RWPE1 (cell line): ENCODE measurements at regions not wholly inside any gene's neighbourhood (a gene's known extent, or its start where the extent isn't known, plus 50 kb on each side); places are given as distances from the start of the nearest gene placed in this dataset.

Experiments
- CTCF ChIA-PET: fragments of 350-600 bp; sonication (Branson Sonifier 250); formaldehyde crosslinking; extraction: SDS; loops from one replicate; lab custom pipeline; 2021; lab: Yijun Ruan, JAX
- POLR2A ChIA-PET: fragments of 400-600 bp; formaldehyde crosslinking; extraction: SDS; loops from one replicate; lab custom pipeline; 2020; ENCODE audit warnings: antibody characterized with exemption; ENCODE audit not compliant: low non-redundant PET; lab: Yijun Ruan, JAX
- DNase-seq: peaks from one replicate; pipeline ENCODE4 v3.0.0; 2012; ENCODE audit warnings: low spot score
- H3K27ac ChIP-seq: fragments of 450-650 bp; 2 replicates; pipeline ENCODE4 v1.5.1; 2017
- TF ChIP-seq, protein P1 (sequence below): fragments of 450-650 bp; conservative IDR thresholded peaks from 2 replicates; pipeline ENCODE4 v1.5.1; 2017; ENCODE audit warnings: low read depth, mild to moderate bottlenecking

DNA sequence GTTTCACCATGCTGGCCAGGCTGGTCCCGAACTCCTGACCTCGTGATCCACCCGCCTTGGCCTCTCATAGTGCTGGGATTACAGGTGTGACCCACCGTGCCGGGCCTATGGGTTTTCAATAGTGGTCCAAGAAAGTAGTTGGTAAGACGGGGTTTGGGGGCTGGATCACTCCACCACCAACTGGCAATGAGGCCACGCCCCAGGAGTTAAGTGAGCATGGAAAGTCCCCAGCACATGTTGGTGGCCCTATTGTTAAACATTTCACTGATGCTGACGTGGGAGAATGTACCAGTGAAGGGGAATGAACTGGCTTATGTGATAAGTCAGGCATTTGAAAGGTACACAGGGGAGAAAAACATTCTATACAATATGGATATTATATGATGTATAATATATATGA lies 80.4 kb downstream of the CHRD start:
- POLR2A ChIA-PET = no interaction called here
- TF ChIP-seq, protein P1, sequence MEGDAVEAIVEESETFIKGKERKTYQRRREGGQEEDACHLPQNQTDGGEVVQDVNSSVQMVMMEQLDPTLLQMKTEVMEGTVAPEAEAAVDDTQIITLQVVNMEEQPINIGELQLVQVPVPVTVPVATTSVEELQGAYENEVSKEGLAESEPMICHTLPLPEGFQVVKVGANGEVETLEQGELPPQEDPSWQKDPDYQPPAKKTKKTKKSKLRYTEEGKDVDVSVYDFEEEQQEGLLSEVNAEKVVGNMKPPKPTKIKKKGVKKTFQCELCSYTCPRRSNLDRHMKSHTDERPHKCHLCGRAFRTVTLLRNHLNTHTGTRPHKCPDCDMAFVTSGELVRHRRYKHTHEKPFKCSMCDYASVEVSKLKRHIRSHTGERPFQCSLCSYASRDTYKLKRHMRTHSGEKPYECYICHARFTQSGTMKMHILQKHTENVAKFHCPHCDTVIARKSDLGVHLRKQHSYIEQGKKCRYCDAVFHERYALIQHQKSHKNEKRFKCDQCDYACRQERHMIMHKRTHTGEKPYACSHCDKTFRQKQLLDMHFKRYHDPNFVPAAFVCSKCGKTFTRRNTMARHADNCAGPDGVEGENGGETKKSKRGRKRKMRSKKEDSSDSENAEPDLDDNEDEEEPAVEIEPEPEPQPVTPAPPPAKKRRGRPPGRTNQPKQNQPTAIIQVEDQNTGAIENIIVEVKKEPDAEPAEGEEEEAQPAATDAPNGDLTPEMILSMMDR = no peak
- CTCF ChIA-PET = interaction anchor here (1.5 kb wide), 1 partner anchor 81 kb away, joined by 5 read pairs; no protein-coding TSS in a partner anchor
- no peak overlapping the region for H3K27ac ChIP-seq
- no peak for DNase-seq

DNA sequence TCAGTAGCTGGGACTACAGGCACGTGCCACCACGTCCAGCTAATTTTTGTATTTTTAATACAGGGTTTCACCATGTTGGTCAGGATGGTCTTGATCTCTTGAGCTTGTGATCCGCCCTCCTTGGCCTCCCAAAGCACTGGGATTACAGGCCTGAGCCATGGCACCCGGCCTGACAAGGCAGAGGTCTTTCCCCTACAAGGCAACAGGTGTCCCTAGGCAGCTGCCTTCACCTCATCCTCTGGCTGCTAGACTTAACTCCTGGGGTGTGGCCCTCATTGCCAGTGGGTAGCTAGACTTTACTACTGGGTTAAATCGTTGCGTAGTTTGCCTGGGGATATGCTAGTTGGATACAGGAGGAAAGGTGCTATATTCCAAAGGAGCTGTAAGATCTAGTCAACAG lies 81.4 kb downstream of the CHRD start:
- DNase-seq = no peak
- POLR2A ChIA-PET = no interaction called here
- CTCF ChIA-PET = interaction anchor here (0.6 to 1.5 kb wide), 3 partner anchors 80 to 971 kb away, joined by 3 to 5 read pairs (median 4); no protein-coding TSS in a partner anchor
- TF ChIP-seq, protein P1 = no peak
- no peak overlapping the region for H3K27ac ChIP-seq

DNA sequence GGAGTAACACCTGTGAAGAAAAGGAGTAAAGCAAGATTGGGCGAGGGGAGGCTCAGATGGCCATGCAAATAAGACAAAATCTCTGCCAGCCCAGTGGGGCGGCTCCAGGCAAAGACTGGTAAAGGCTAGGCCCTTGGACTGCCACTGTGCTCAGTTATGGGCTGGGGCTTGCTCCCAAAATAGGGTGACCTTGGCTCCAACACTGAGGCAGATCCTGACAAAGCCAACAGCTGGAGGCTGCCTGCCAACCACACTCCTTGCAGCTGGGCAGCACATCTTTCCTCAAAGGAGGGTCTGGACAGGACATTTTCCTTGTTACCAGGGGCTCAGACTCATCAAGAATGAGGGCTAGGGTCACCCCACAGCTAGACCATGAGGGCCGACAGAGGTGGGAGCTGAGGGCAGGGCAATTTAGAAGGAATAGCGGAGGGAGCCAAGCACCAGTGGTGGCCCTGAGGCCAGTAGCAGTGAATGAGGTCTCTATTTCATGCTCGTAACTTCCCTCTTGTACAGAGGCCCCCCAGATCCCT lies 86.1 kb downstream of the CHRD start:
- TF ChIP-seq, protein P1 = no peak
- H3K27ac ChIP-seq = no peak overlapping the region
- no peak for DNase-seq
- ChIA-PET POLR2A (no interaction called here), CTCF (interaction anchor here (0.6 to 2.5 kb wide), 4 partner anchors 48 to 94 kb away, joined by 3 to 10 read pairs (median 4); no protein-coding TSS in a partner anchor)

DNA sequence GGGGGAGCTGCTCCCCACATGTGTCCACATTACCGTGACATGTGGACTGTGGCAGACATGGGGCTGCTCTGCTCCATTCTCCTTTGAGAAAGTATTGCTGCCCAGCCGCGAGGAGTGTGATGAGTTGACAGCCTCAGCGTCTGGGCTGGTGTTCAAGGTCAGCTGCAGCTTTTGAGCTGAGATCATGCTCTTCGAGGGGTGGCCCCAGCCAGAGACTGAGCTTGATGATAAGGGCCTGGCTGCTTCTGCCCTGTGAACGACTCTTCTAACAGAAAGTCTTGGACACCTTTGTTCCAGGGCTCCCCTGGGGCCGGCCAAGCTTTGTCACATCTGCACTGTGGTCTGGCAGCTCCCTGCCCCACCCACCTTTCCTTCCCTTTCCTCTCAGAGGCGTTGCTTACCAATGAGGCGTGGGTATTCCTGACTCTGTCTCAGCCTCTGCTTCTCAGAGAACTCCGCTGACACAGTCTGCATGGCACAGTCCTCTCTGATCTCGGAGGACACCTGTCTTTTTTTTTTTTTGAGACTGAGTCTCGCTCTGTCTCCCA lies 86.6 kb downstream of the CHRD start:
- ChIA-PET POLR2A (no interaction called here), CTCF (interaction anchor here (1.3 to 2.5 kb wide), 3 partner anchors 47 to 95 kb away, joined by 4 to 10 read pairs (median 7); no protein-coding TSS in a partner anchor)
- no peak for DNase-seq
- TF ChIP-seq, protein P1 = no peak
- H3K27ac ChIP-seq = no peak overlapping the region

DNA sequence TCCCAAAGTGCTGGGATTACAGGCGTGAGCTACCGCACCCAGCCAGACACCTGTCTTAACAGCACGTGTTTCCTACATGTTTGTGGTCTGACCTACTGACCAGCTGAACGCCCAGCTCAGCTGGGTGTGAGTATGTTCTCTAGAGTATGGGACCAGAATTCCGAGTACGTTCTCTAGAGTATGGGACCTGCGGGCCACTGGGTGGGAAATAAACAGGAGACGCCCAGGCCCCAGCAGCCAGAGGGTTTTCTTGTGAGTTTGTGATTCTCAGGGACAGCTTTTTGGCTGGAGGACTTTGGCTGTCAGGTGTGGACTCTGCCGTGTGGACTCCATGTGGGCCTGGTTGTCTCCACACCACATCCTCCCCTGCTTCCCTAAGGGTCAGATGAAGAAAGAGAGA lies 87.3 kb downstream of the CHRD start:
- DNase-seq = no peak
- no peak overlapping the region for H3K27ac ChIP-seq
- POLR2A ChIA-PET = no interaction called here
- CTCF ChIA-PET = interaction anchor here (1.3 to 2.5 kb wide), 3 partner anchors 47 to 96 kb away, joined by 4 to 10 read pairs (median 7); no protein-coding TSS in a partner anchor
- TF ChIP-seq, protein P1 = no peak

DNA sequence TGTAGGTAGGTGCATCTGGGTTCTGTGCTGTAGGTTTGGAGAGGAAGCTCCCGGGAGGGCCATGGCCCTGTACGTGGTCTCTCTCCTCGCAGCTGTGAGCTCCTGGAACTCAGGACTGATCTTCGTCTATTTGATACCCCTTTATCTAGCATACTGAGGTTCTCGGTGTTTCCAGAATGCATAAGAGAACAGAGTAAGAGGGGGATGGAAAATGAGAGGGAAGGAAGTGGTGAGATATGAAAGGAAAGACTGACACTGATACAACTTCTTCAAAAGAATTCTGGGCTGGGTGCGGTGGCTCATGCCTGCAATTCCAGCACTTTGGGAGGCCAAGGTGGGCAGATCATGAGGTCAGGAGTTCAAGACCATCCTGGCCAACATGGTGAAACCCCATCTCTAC lies 90.7 kb downstream of the CHRD start:
- POLR2A ChIA-PET = no interaction called here
- CTCF ChIA-PET = interaction anchor here (0.6 to 2.0 kb wide), 5 partner anchors 10 to 347 kb away, joined by 4 to 14 read pairs (median 4); no protein-coding TSS in a partner anchor
- no peak for DNase-seq
- TF ChIP-seq, protein P1 = no peak
- H3K27ac ChIP-seq = no peak overlapping the region
